ENCODE measurements at regions not wholly inside any gene's neighbourhood (a gene's known extent, or its start where the extent isn't known, plus 50 kb on each side); places are given as distances from the start of the nearest gene placed in this dataset.

GRCh38 chr2:144156736-144157640 is 362.9 kb downstream of the ZEB2 start:
- DNase-seq (ENCODE audit: low read depth, low spot score): no peak

- no peak for DNase-seq (ENCODE audit: low read depth, low spot score)
Observed at GRCh38 chr2:144154205-144154604, 365.7 kb downstream of the ZEB2 start.

DNA sequence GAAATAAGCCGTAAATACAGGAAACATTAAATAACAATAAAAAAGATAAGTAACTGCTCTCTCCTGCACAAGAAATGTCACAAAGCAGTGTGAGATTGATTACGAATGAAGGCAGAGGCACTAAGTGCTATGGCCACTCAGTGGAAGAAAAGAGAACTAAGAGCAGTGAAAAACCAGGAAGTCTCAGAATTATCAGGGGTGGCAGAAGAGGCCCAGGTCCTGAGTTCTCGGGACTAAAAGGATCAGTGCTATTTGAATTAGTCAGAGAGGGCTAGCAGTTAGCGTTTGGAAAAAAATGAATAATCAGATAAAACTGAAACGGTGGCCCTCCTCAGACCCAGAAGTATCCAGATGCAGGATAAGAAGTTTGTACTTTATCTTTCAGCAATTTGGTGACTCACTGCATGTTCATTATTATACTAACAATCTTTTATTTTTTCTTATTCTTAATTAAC is 367.1 kb downstream of the ZEB2 start:
- DNase-seq (ENCODE audit: low read depth, low spot score): no peak

- DNase-seq (ENCODE audit: low read depth, low spot score): no peak
Observed at GRCh38 chr2:144151851-144152250, 368.1 kb downstream of the ZEB2 start.

DNA sequence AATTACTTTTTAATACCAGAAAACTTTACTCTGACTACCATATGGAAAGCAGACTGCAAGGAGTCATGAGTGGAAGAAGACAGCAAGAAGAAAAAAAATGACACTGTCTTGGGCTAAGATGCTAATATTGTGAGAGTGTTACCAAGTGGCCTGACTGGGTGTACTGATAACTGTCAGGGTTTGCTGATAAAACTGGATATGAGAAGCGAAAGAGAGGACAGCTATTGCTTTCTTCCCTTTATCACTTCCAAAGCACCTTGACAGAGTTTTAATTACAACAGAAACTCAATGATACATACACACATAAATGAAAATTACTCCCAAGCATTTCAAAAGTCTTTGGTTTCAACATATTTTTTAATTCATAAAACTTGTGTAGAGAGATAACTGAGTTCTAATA is 368.5 kb downstream of the ZEB2 start:
- DNase-seq (ENCODE audit: low read depth, low spot score): no peak

DNA sequence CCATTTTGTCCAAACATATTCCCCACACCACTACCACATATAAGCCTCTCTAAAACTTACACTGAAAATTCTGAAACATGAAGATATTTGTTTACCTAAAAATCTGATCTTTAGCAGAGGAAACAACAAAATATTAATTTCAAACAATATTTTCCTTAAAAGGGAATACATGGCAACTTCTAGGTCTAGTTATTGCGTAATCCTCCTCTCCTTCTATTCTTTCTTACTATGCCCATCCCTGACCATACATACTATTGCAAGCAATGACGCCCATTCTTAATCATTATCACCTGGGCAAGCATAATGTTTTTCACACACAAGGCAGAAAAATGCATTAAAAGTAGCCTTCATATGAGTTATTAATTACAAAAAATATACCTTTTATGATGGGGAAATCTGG is 372.6 kb downstream of the ZEB2 start:
- DNase-seq (ENCODE audit: low read depth, low spot score): no peak

- no peak for DNase-seq (ENCODE audit: low read depth, low spot score)
Observed at GRCh38 chr2:144146876-144147275, 373.0 kb downstream of the ZEB2 start.

- no peak for DNase-seq (ENCODE audit: low read depth, low spot score)
Observed at GRCh38 chr2:144146076-144146475, 373.8 kb downstream of the ZEB2 start.

- no peak for DNase-seq (ENCODE audit: low read depth, low spot score)
Observed at GRCh38 chr2:144143294-144144151, 376.4 kb downstream of the ZEB2 start.

GRCh38 chr2:144140891-144141290 is 379.0 kb downstream of the ZEB2 start:
- no peak for DNase-seq (ENCODE audit: low read depth, low spot score)

- DNase-seq (ENCODE audit: low read depth, low spot score): no peak
Observed at GRCh38 chr2:144137705-144138428, 382.1 kb downstream of the ZEB2 start.

DNA sequence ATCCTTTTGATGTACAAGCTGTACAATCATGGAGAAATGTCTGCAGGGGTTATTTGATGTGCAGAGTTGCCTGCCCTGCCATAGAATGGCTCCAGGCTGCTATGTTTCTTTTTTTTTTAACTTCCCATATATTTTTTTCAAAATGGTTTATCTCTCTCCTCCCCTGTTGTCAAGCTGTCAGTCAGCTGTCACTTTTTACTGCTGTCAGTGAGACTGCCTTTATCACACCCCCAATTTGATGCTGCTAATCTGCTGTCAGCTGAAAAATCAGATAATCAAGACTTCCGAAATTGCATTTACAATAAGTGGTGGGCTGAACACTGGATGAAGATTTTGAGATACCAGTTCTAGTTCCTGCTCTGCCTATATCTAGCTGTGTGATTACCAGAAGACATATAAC is 382.6 kb downstream of the ZEB2 start:
- DNase-seq (ENCODE audit: low read depth, low spot score): no peak

DNA sequence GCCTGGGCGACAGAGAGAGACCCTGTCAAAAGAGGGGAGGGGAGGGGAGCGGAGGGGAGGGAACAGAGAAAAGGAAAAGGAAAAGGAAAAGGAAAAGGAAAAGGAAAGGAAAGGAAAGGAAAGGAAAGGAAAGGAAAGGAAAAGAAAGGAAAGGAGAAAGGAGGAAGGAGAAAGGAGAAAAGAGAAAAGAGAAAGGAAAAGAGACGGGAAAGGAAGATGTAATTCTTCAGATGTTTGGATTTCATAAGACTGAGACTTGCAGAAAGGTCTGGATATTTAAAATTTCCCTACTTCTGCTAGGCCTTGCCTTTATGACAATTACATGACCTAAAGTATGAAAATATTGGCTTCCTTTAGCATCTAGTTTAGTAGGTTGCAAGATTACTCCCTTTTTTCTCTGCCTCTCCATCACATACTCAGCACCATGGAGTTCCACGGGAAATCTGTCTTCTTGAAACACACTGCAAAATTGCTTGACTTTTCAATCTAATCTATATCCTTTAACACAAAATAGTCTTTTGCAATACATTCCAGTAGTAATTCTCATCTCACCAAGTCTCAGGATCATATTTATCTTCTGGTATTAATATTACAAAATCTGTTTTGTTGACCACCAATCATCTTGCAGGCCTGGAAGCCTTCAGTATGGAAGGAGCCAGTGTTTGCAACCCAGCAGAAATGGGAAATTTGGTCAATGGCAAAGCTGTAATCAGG is 383.5 kb downstream of the ZEB2 start:
- DNase-seq (ENCODE audit: low read depth, low spot score): no peak

- no peak for DNase-seq (ENCODE audit: low read depth, low spot score)
Observed at GRCh38 chr2:144133936-144134665, 385.8 kb downstream of the ZEB2 start.

GRCh38 chr2:144132357-144132756 is 387.6 kb downstream of the ZEB2 start:
- DNase-seq (ENCODE audit: low read depth, low spot score): no peak

DNA sequence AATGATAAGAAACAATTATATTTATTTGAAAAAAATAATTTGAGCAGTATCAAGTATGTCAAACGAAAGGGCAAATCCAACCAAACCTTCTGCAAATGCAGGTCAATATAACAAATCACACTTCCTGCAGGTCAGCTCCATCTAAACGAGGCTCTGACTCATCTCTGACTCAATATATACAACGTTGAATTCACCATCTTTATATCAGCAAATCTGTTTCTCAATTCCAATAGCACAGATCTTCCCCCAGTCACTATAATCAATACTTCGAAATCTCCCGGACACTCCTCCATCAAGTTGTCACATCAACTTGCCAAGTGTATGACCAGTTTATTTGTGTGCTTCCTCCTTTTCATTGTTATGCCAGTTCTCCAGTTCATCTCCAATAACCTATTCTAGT is 388.9 kb downstream of the ZEB2 start:
- no peak for DNase-seq (ENCODE audit: low read depth, low spot score)

DNA sequence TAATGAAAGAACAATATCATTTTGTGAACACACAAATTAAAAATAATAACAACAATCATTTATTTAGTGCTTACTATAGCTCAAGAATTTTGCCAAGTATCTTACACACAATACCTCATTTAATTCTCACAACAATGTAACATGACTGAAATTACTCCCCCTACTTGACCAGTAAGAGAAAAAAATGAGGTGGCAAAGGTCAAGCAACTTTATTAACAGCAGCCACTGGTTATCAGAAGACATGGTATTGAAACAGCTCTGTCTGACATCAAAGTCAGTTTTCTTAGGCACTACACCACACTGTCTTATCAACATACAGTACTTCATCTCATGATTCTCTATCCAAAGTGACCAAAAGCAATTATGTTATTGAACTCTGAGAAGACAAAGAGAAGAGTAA is 389.4 kb downstream of the ZEB2 start:
- DNase-seq (ENCODE audit: low read depth, low spot score): no peak

DNA sequence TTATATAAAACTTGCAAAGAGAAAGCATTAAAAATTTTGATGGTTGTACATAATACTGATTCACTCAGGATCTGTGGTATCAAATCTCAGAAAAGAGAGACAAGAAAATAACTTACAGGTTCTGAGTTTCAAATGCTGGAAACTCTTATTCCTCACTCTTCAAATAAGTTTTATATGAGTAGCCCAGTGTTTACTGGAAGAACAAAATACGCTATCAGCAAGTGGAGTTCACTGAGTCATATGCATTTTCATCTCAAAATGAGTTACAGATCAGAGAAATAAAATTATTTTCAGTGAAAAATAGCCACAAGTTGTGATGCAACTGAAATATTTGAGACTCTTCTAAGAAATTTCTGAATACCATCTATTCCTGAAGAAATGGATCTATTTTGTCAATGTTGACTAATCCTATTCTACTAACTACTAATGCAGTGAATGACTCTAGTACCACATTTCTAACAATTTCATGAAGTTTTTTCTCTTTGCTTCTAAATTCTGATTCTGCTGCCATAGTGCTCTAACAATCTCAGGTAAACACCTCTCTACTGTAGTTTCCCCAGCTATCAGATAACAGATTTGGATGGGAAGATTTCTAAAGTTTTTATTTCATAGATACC is 391.7 kb downstream of the ZEB2 start:
- DNase-seq (ENCODE audit: low read depth, low spot score): no peak

- DNase-seq (ENCODE audit: low read depth, low spot score): no peak
Observed at GRCh38 chr2:144127693-144128092, 392.2 kb downstream of the ZEB2 start.

DNA sequence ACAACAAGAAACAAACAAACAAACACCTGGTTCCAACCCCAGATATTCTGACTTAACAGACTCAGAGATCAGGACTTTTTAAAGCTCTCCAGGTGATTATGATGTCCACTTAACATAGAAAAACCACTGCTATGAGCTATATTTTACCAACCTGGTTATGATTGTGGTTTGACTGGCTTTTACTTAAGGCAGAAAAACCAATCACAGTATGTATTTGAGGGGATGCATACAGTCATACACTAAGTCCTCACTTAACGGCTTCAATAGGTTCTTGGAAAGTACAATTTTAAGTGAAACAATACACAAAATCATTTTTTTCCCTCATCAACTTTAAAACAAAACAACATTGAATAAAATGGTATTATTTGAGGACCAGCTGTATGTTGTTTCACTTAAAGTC is 393.6 kb downstream of the ZEB2 start:
- no peak for DNase-seq (ENCODE audit: low read depth, low spot score)

Measured in iPS DF 19.7 (cell line).